22Rv1 (cell line): ENCODE measurements at regions not wholly inside any gene's neighbourhood (a gene's known extent, or its start where the extent isn't known, plus 50 kb on each side); places are given as distances from the start of the nearest gene placed in this dataset.

Experiments
- H3K27ac ChIP-seq: fragments of 450-650 bp; 2 replicates; pipeline ENCODE4 v1.5.1; 2017
- CTCF ChIP-seq: fragments of 450-650 bp; IDR thresholded peaks from 2 replicates; pipeline ENCODE4 v1.5.1; 2017; ENCODE audit warnings: mild to moderate bottlenecking
- ZFX ChIP-seq: fragments of 450-650 bp; IDR thresholded peaks from 2 replicates; pipeline ENCODE4 v1.6.1; 2017; ENCODE audit warnings: antibody characterized with exemption, borderline replicate concordance

GRCh38 chr5:13994621-13995253, 50.2 kb upstream of the DNAH5 start:
- TF ChIP-seq CTCF (no peak), ZFX (no peak)
- H3K27ac ChIP-seq, result no peak overlapping the region
